Suppressor macrophage treated with lipopolysaccharide for 4 hours (primary cell): ENCODE measurements at regions not wholly inside any gene's neighbourhood (a gene's known extent, or its start where the extent isn't known, plus 50 kb on each side); places are given as distances from the start of the nearest gene placed in this dataset.

Experiments
- DNase-seq: peaks from one replicate; pipeline ENCODE4 v3.0.0-alpha.2; 2020

DNA sequence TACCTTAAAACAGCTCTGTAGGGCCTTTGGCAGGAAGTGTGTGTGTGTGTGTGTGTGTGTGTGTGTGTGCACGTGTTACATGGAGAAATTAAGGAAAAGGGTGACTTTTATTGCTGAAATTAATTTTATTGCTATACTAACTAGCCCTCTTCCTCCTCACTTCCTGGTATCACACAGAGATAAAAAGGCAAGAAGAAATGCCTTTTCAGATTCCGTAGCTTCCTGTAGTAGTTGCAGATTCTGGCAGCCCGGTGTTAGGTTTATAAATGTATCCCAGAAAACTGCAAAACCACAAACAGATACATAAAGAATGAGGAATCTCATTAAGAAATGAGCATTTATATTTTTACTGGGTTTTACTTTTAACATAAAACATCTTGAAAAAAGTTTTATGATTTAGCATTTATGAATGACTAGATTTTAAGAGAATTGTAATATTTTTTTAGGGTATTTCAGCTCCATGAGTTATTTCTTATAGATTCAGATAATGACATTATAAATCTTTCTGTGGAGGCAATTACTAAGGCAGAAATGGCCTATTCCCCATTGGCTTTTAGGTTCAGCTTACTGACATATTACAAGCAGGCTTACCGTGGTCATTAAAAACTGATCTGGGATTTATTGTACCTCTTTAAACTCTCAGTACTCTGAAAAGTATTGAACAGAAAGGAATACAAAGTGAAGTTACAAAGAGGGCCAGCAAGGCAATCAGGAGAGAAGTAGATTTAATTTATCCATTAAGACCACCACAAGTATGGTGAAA, 249.1 kb upstream of the TSHZ2 start:
- no peak for DNase-seq

DNA sequence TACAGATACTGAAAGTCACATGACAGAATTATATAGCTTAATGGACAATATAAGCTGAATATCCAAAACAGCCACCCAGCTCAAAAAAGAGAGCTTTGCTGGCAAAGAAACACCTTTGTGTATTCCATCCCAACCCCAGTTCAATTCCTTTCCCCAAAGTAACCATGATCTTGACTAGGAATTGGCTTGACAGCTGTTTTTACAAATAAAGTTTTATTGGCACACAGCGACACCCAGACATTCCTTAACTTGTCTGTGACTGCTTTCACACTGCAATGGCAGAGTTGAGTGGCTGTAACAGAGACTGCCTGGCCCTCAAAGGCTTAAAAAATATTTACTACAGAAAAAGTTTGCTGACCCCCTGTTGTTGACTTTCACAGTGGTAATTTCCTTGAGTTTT, 264.0 kb upstream of the TSHZ2 start:
- no peak for DNase-seq

GRCh38 chr20:52704553-52704952, 267.6 kb upstream of the TSHZ2 start:
- no peak for DNase-seq

GRCh38 chr20:52688345-52688744, 283.8 kb upstream of the TSHZ2 start:
- no peak for DNase-seq

GRCh38 chr20:52684905-52685304, 287.3 kb upstream of the TSHZ2 start:
- no peak for DNase-seq

- DNase-seq: no peak
Observed at GRCh38 chr20:52684176-52684575, 288.0 kb upstream of the TSHZ2 start.

GRCh38 chr20:52683761-52684160, 288.4 kb upstream of the TSHZ2 start:
- DNase-seq: no peak

GRCh38 chr20:52682237-52682636, 289.9 kb upstream of the TSHZ2 start:
- DNase-seq: peak; percentile 35

- no peak for DNase-seq
Observed at GRCh38 chr20:52681288-52681687, 290.9 kb upstream of the TSHZ2 start.

GRCh38 chr20:52677216-52677615, 294.9 kb upstream of the TSHZ2 start:
- DNase-seq: no peak

DNA sequence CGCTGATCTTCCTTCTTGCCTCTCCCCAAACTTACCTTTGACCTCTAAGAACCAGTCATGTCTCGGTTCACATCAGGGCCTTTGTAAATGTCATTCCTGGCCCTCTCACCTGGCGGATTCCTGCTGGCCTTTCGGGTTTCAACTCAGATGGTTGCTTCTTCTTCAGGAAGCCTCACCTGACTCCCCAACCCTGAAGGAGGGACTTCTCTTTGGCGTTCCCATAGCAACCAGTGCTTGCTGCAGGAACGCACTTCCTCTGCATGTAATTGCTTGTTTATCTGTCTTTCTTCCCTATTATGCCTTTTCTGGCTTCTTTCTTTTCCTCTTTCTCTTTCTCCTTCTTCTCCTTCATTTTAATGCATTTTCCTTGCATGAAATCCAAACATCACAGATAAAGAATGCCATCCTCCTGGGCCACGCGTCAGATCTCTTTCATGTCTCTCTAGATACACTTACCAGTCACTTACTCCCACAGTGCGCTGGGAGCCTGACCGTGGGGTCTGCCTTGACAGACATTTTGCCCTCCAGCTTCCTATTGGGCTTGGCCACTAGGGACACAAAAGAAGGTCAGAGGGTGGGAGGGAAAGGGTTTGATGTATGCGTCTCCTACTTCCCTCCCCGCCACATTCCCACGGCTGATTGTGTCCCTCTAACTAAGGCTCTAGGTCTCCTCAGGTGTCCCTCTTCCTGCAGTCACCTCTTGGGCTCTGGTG, 295.7 kb upstream of the TSHZ2 start:
- peak; percentile 13 for DNase-seq

DNA sequence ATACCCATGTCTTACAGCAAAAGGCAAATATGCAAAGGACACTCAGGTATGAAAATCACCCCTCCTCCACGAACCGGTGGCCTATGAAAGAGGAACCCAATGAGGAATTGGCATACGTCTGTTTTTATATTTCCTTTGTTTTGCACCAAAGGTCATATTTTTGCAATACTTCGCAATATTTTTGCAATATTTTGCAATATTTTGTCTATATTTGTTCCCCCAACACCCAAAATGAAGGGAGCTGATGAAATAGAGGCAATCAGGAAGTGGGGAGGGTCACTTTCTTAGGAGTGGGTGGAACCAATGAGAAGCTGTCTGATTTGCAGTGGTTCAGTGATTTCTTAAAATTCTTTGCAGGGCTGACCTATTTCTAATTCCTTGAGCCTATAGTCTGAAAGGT, 296.8 kb upstream of the TSHZ2 start:
- peak; percentile 73 for DNase-seq

- DNase-seq: no peak
Observed at GRCh38 chr20:52668626-52669025, 303.5 kb upstream of the TSHZ2 start.

- no peak for DNase-seq
Observed at GRCh38 chr20:52667358-52667757, 304.8 kb upstream of the TSHZ2 start.

DNA sequence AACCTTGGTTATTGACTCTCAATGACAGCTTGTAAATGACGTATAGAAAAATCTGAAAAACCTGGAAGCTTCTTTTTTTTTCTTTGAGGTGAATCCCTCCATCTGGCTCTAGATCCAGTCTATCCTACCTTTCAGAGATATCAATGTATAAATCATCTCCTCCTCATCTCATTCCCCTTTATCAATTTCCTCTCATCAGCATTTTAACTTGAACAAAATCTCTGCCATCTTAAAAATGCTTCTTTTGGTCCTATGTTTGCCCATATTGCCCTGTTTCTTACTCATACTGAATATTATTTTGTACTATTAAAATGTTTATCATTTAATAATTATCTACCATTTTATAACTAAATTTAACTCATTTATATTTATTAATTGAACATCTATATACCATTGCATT, 306.7 kb upstream of the TSHZ2 start:
- DNase-seq: no peak

GRCh38 chr20:52655395-52655794, 316.8 kb upstream of the TSHZ2 start:
- no peak for DNase-seq

DNA sequence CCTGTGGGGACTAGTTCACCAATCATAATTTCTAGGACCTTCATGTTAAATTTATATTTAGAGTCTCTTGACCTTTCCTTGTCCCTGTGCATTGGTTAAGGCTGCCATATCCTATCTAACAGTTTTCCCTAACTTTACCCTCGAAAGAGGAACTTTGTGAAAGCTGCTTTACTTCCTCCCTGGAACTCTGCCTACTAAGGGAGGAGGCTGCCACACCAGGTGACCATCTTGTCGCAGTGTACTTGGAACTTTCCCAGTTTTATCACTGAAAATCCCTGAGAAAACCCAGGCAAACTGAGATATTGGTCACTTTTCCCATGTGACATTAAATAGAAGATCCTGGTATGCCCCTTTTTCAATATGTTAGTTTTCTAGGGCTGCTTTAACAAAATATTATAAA, 317.6 kb upstream of the TSHZ2 start:
- no peak for DNase-seq

- peak; percentile 25 for DNase-seq
Observed at GRCh38 chr20:52652271-52652670, 319.9 kb upstream of the TSHZ2 start.

DNA sequence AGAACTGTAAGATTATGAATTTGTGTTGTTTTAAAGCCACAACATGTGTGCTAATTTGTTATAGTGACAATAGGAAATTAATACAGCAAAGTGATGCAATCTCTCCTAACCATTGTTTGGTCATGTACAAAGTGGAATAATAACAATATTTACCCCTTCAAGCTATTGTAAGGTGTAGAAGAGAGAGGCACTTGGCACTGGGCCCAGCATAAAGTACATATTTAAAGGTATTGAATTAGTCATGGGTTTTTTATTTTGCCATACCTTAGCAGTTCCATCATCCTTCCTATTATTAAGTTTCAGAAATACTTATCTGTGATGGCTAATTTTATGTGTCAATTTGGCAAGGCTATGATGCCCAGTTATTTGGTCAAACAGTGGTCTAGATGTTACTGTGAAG, 322.4 kb upstream of the TSHZ2 start:
- DNase-seq: no peak

DNA sequence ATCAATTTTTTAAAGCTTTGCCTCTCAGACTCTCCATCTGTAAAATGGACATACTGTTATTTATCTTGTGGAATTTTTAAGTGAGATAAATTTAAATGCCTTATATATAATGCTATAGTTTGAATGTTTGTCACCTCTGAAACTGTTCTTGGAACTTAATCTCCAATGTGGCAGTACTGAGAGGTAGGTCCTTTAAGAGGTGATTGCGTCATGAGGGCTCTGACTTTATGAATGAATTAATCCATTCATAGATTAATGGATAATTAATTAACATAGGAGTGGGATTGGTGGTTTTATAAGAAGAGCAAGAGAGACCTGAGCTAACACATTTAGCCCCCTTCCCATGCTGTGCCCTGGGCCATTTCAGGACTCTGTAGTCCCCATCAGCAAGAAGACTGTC, 326.3 kb upstream of the TSHZ2 start:
- DNase-seq: no peak

DNA sequence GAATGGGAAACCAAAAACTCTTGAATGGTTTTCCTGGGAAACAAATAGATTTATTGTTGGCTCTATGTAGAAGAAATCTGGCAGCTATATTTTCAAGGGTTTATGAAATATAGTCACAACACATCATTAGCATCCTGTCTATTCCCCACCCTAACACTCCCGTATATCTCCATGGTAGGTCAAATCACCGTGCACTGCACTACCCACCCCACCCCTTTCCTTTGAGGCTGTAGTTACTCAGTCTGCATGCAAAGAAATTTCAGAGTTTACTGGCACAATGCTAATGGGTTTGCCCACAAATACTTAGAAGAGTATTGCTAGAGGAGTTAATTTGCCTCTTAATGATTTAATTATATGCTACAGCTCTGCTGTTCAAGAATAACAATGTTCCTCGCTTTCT, 329.1 kb upstream of the TSHZ2 start:
- no peak for DNase-seq

- no peak for DNase-seq
Observed at GRCh38 chr20:52637201-52637600, 335.0 kb upstream of the TSHZ2 start.

DNA sequence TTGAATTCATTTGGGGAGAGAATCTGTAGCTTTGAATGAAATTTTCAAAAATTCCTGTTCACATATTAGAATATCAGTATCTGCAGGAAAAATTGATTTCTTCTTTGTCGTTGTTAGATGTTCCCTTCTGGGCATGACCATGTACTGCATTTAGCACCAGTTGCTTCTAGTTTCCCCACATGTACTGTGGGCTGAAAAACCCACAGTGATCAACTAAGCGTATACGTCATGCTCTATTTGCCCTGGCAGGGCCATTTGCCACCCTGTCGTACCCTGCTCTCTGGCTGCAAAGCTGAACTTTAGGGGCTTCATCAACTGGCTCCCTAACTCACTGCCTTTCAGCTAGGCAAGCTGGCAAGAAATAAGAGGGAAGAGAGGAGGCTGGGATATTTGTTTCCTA, 340.7 kb upstream of the TSHZ2 start:
- DNase-seq: no peak

DNA sequence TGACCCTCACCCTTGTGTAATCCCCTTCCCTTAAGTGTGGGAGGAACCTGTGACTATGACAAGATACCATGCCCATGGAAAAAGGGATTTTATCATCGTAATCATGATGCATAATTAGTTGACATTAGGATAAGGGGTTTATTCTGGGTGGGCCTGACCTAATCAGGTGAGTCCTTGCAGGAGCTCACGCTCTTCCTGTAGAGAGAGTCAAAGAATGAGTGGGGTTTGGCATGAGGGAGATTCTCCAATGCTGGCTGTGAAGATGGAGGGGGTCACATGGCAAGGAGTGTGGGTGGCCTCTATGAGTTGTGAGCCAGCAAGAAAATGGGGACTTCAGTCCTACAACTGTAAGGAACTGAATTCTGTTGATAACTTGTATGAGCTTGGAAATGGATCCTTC, 342.0 kb upstream of the TSHZ2 start:
- no peak for DNase-seq

DNA sequence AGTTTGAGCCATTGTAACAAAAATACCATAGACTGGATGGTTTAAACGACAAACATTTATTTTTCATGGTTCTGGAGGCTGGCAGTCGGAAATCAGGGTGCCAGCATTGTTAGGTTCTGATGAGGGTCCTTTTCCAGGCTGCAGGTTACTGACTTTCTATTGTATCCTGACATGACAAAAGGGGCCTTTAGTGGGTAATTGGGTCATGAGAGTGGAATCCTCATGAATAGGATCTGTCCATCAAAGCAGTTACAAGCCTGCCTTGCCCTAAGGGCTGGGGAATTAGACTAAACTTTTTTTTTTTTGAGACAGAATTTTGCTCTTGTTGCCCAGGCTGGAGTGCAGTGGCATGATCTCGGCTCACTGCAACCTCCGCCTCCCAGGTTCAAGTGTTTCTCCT, 347.9 kb upstream of the TSHZ2 start:
- DNase-seq: no peak
